ENCODE measurements at regions not wholly inside any gene's neighbourhood (a gene's known extent, or its start where the extent isn't known, plus 50 kb on each side); places are given as distances from the start of the nearest gene placed in this dataset.

GRCh38 chrX:20861113-20861512, 513.1 kb upstream of the CNKSR2 start:
- DNase-seq: no peak

GRCh38 chrX:20857746-20858145, 516.5 kb upstream of the CNKSR2 start:
- DNase-seq: no peak

DNA sequence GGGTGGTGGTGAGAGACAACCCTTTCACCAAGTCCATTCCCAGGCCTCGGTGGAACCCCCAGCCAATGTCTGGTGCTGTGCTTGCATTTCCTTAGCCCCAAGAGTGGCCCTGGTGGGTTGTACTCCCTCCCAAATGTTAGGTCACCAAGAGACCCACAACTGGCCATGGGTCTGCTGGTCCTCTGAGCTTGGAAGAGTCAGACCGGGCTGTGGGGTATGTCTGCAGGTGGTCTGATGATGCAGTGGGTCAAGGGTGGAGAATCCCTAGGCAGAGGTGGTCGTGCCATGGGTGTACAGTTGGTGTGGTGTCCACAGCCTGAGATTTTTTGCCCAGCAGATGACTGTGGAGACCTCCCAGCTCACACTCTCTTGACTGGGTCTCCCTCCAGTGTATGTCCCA, 535.7 kb upstream of the CNKSR2 start:
- no peak for DNase-seq

- no peak for DNase-seq
Measured at GRCh38 chrX:20829665-20830491, 544.3 kb upstream of the CNKSR2 start.

GRCh38 chrX:20825984-20826383, 548.2 kb upstream of the CNKSR2 start:
- DNase-seq: no peak

DNA sequence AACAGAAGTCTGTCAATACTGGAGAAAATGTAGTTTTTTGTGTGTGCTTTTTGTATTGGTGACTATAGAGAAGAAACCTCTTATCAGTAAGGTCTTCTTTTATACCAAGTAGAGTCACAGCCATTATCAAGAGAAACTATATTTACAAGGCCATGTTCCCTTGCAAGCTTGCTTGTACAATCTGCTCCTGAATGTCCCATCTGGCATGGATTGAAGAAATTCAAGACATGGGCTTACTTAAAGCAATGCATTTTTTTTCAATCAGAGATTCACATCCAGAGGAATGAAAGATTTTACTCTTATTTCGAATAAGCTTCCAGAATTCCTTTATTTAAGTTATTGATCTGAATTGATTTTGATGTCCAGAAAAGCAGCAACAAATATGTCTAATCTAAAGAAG, 537.3 kb upstream of the RPS6KA3 start:
- DNase-seq: no peak

DNA sequence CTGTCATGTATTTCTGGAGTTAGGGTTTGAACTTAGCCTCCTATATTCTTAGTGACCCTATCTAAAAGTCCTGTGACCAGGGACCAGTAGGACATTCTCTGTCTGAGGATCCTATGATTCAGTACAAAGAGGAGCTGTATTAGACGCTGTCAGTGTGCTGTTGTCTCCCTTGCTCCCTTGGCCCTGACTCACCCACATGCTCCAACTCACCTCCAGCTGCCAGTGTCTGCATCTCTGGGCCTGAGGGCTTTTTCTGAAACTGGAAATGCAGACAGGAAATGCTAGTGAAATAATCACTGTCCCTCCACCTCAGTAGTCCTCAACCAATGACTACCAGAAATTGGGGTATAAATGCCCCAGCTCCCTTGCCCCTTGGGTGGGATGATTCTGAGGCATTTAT, 535.3 kb upstream of the RPS6KA3 start:
- DNase-seq: no peak

- DNase-seq: no peak
Measured at GRCh38 chrX:20796450-20796849, 529.7 kb upstream of the RPS6KA3 start.

- no peak for DNase-seq
Measured at GRCh38 chrX:20789103-20789502, 522.4 kb upstream of the RPS6KA3 start.

DNA sequence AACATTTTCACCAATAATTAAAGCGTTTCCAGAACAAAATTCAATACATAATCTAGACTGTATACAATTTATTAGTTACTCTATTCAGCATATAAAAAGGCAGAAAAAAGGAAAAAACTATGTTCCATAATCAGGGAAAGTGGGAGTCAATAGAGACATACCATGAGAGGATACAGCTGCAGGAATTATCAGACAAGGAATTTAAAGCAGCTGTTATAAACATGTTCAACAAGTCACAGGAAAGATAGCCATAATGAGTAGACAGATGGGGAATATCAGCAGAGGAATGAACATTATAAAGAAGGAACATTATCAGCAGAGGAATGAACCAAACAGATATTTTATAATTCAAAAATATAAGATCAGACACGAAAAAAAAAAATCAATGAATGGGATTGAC, 500.6 kb upstream of the RPS6KA3 start:
- no peak for DNase-seq

DNA sequence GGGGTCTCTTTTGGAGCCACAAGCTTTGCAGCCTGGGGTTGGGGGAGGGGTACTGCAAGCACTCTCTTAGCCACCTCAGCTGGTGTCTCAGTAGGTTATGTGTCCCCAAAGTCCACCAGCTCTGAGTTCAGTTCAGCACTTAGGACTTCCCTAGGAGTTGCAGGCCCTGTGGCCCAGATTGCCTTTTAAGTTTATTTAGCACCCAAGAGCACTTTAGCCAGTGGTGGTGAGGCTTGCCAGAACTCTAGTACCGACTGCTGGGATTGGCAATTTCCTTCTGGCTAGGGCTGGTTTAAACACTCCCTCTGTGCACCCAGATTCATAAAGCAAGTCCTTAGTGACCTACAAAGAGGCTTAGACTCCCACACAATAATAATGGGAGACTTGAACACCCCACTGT, 489.9 kb upstream of the RPS6KA3 start:
- no peak for DNase-seq

DNA sequence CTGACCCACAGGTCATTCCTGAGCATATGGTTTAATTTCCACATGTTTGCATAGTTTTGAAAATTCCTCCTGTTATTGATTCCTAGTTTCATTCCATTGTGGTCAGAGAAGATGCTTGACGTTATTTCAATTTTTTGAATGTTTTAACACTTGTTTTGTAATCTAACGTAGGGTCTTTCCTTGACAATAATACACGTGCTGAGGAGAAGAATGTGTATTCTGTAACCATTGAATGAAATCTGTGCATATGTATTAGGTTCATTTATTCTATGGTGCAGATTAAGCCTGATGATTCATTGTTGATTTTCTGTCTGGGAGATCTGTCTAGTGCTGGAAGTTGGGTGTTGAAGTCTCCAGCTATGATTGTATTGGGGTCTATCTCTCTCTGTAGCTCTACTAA, 486.4 kb upstream of the RPS6KA3 start:
- DNase-seq: no peak

GRCh38 chrX:20746690-20747089, 480.0 kb upstream of the RPS6KA3 start:
- DNase-seq: no peak

DNA sequence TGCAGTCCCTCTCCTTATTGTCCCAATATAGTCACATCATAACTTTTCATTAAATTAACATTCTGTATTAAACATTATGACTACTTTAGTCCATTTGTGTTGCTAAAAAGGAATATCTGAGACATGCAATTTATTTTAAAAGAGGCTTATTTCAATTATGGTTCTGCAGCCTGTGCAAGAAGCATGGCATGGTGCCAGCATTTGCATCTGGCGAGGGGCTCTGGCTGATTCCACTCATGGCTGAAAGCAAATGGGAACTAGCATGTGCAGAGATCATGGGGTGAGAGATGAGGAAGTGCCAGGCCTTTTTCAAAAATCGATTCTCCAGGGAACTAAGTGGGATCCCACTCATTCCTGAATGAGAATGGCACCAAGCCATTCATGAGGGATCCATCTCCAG, 476.3 kb upstream of the RPS6KA3 start:
- DNase-seq: no peak

- no peak for DNase-seq
Measured at GRCh38 chrX:20742106-20742505, 475.4 kb upstream of the RPS6KA3 start.

- DNase-seq: no peak
Measured at GRCh38 chrX:20740443-20740842, 473.7 kb upstream of the RPS6KA3 start.

GRCh38 chrX:20739038-20739745, 472.5 kb upstream of the RPS6KA3 start:
- DNase-seq: no peak

DNA sequence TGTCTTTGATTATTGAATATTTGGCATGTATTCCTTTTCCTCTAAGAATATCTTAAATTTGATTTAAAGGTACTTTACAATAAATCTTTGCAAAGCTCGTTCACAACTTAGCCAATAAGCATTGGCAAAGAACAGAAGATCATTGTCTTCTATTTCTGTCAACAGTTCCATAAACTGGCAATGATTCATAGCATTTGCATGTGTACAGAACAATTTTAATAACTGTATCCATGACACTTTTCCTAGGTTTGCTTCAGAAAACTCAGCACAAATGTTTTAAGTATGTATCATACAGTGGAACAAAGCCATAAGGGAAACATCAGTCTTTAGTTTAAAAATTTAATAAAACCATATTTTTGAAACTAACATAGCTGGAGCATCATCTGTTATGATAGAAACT, 462.7 kb upstream of the RPS6KA3 start:
- DNase-seq: no peak

DNA sequence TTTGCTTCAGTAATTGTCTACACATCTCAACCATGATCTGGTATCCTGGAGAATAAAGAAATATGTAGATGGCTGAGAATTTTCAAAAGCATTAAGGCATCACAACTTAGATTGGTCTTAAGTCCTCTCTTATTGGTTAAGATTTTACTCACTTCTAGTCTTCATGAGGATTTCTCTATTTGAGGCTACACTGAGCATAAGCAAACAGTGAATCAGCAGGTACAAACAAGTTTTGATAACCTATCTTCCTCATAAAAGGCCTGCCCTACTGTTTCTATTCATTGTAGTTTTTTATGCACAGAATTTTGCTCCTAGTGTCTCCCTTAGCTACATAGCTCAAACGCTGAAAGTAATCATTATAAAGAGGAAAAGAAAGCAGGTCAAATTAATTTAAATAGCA, 460.7 kb upstream of the RPS6KA3 start:
- DNase-seq: no peak

DNA sequence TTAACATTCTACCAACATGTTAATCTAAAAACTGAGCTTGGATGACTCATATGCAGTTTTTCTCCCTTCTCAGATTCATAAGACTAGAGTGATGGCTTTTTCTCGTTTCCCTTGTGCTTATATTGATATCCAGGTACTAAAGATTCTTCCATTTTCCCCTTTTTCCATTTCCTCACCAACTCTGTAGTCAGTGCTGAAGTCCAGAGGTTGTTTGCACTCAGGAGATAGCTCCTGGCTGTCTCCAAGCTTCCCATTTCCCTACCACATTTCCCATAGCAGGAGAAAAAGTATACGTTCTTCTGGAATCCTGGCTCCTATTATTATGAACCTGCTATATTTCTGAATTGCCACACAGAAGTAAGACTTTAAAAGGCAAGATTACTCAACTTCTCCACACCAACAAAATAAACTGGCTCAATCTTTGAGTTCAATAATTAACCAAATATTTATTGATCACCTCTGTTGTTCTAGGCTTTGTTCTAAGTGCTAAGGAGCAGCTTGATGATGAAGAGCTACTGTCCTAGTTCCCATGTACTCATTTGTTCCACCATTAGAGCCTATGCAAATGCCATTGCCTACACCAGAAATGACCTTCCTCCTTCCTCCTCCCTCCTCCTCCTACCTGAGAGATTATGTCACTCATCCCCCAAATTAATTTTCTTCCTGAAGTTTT, 454.4 kb upstream of the RPS6KA3 start:
- DNase-seq: no peak

DNA sequence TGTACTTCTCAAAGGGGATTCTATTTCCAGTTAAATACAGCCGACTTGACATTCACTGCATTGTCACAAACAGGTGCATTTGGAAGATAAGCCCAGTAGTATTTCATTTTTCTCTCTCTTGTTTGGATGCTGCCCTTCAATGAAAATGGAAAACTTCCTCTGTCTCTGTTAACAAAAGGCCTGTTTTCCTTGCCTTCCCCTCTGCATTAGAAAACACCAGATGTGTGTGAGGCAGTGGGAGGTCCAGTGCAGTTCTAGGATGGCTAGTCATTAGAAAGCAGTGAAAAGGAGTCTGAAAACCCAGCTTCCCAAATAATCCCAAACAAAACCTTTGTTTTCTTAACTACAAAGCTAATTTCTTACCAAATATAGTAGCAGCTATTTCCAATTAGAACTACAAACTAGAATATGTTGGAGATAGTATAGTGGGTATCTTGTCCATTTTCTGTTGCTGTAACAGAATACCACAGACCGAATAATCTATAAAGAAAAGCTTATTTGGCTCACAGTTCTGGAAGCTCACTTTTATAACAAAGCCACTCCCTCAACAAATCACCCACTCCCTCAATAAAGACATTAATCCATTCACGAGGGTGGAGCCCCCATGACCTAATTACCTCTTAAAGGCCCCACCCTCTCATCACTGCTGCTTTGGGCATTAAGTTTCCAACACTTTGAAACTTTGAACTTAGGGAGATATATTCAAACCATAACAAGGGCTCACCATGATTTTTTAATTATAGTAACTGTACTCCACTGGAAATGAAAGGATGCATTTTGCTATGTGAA, 452.1 kb upstream of the RPS6KA3 start:
- no peak for DNase-seq

DNA sequence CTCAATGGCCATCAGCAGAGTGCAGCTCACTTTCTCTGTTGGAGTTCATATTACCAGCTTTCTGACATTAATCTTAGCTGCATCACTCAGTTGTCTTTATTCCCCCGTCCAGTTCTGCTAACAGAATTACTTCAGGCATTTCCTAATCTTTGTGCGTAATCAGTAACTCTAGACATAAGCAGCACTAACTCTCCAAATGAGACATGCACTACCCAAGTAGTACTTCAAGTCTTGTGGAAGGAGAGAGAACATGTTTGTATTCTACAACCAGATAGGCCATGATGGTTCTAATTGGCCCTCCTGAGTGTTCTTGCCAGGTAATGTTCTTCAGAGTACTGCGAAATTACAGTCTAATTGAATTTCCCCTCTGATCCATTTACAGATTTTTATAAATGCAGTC, 448.5 kb upstream of the RPS6KA3 start:
- DNase-seq: no peak

DNA sequence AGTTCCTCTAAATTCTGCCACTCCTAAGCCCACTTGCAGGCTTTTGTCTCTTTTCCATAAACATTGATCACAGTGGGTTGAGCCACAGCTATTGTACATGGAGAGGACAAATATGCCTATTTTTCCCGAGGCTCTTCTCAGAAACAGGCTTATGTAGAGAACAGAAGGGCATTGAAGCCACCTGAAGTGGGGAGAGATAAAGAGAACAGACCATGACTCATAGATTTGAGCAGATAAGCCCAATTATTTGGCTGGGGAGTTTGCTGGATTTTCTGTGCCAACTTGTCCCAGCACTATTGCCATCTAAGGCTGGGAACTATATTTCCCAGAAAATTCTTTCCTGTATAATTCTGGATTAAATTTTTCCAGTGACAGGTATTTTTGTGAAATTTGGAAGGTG, 446.1 kb upstream of the RPS6KA3 start:
- DNase-seq: no peak

All from effector CD4-positive, alpha-beta T cell (primary cell).